ENCODE measurements at regions not wholly inside any gene's neighbourhood (a gene's known extent, or its start where the extent isn't known, plus 50 kb on each side); places are given as distances from the start of the nearest gene placed in this dataset.

DNA sequence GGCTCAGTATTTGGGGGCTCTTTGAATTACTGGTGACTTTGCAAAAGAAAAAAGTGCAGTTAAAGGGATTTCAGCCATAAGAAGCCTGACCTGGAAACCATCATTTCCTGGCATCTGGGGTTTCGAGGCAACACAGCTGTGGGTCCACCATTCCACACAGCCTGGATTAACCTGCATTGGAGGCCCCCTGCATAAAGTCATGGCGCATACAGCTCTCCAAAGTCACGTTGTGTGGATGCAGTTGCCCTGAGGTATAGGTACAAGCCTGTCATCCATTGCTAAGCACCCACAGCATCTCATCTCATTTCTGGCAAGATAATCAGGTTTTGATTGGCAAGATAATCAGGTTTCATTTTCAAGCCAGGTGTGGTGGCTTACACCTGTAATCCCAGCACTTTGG is 54.5 kb upstream of the TAGAP start:
- no peak for DNase-seq

DNA sequence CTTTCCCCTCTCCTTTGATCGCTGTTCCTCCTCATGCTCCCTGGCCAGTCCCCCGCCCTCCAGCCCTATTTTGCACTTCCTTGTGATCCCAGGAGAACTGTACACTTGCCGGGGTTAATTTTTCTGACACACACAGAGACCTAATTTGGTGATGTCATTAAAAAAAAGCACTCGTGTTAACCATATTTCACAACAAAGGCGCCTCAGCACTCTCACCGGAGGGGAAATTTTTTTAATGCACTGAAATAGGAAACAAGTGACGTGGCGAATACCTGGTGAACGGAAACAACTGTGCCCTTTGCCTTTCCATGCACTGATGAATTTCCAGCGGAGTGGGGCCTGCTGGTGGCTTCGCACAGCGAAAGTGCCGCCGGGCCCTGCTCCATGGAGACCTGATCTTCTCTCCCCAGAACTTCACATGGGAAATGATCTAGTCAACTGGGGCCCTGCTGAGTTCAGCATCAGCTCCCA is 53.9 kb upstream of the TAGAP start:
- DNase-seq, result no peak

- no peak for DNase-seq
Observed at GRCh38 chr6:159097256-159097655, 52.5 kb upstream of the TAGAP start.

- DNase-seq, result no peak
Observed at GRCh38 chr6:159095616-159096015, 50.8 kb upstream of the TAGAP start.

DNA sequence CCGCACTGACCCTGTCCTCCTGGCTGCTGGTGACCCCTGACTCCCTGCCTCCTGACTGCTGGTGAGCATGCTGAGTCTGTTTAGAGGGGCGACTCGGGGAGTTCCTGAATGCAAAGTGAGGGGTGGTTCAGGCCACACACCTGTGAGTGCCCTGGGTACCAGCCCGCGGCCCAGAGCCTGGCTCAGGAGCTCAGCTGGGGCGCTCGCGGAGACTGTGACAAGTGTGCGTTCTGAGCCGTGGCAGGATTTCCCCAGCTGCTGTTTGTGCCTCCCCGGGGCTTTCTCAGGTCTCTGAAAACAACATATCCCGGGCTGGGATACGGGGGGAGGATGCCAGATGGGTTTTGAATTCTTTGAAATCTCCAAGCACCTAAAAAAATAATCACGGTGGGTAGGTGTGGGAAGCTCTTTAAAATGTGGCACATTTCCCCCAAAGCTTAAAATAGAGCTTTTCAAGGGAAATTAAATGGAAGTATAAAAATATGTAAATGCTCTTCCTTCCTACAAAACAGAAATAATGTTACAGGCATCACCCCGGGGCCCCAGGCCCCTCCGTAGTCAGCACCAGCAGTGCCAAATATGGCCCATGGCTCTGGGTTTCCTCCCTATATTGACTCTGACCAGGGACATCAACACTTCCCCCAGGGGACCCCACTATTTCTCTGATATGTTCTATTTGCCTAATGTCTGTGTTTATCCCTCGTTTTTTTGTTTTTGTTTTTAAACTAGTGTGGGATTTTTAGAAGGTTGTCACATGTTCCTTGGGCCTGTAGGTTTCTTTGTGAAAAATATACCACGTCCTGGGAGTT is 49.9 kb upstream of the TAGAP start:
- DNase-seq, result no peak

Measured in NCI-H69 (cell line).